ENCODE measurements at regions not wholly inside any gene's neighbourhood (a gene's known extent, or its start where the extent isn't known, plus 50 kb on each side); places are given as distances from the start of the nearest gene placed in this dataset.

DNA sequence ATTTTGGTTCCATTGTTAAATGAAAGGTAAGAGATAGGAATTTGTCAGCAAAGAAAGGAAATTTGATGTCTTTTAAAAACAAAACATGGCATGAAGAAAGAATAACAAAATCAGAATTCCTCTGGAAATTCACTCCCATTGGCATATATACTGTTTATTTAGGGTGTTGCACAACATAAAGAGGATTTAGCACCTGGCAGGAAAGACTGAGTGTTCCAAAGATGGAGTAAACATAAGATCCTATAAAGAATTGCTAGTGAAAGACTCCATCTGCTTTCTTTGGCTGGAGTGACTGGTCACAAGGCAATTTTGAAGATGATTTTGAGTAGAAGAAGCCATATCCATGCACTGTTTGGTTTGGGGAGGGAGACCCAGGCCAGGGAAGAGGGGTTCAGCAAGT is 62.4 kb downstream of the CD24 start:
- no peak overlapping the region for H3K9ac ChIP-seq (ENCODE audit: low read length)
- POLR2A ChIA-PET: no interaction called here
- no peak overlapping the region for H3K27ac ChIP-seq (ENCODE audit: low read depth, low read length)
- BruUV-seq (replicated peaks): no TSS peak
- H3K9me2 ChIP-seq (ENCODE audit: insufficient read depth): no peaks in the 10 kb centered on the region
- H3K9me3 ChIP-seq (ENCODE audit: control insufficient read depth in 1 of 2, insufficient read depth in 1 of 2, low read depth in 1 of 2, low read length in 2 of 2): no peaks in the 10 kb centered on the region
- no peak overlapping the region for H3K4me2 ChIP-seq (ENCODE audit: low read length)
- no peaks in the 10 kb centered on the region for H3K36me3 ChIP-seq (ENCODE audit: control insufficient read depth in 1 of 2, insufficient read depth in 2 of 2, low read length in 2 of 2)
- intact Hi-C loops (cut with micrococcal nuclease): no loop called here
- CTCF ChIA-PET: no interaction called here
- DNase-seq (ENCODE audit: low read depth, low spot score) (no peak), ATAC-seq (no peak)
- H2AFZ ChIP-seq (ENCODE audit: low read depth, low read length, poor library complexity, severe bottlenecking): no peak overlapping the region
- H3K4me1 ChIP-seq (ENCODE audit: control insufficient read depth in 1 of 2, insufficient read depth in 2 of 2, low read length in 2 of 2): peaks cover 0 to 9% of the 10 kb centered on the region in 2 experiments; a peak in 2 of 4 replicates
- H4K20me1 ChIP-seq (ENCODE audit: insufficient read depth): no peaks in the 10 kb centered on the region
- no peaks in the 10 kb centered on the region for H3K27me3 ChIP-seq (ENCODE audit: insufficient read depth, low read length)
- no peaks in the 10 kb centered on the region for H3K79me2 ChIP-seq (ENCODE audit: insufficient read depth, low read length)
- RAD21 ChIA-PET (ENCODE audit: low non-redundant PET in 1 of 2, low total read pairs in 2 of 2, uncharacterized antibody in 2 of 2, unreplicated experiment in 2 of 2): no interaction called here
- no peak for TF ChIP-seq TCF7L2 (IDR thresholded peaks at IDR 0.05; ENCODE audit: borderline replicate concordance, extremely low read depth, insufficient read depth, insufficient read length)
- no peak for TF ChIP-seq EZH2 (IDR thresholded peaks at IDR 0.05)
- TF ChIP-seq EZH2phosphoT487 (IDR thresholded peaks at IDR 0.05; ENCODE audit: borderline replicate concordance): no peak
- TF ChIP-seq CEBPB (IDR thresholded peaks at IDR 0.05; ENCODE audit: low read depth): no peak
- no peak overlapping the region for H3K4me3 ChIP-seq (replicated peaks in 1 of 2; ENCODE audit: low read depth in 1 of 2, low read length in 2 of 2)

DNA sequence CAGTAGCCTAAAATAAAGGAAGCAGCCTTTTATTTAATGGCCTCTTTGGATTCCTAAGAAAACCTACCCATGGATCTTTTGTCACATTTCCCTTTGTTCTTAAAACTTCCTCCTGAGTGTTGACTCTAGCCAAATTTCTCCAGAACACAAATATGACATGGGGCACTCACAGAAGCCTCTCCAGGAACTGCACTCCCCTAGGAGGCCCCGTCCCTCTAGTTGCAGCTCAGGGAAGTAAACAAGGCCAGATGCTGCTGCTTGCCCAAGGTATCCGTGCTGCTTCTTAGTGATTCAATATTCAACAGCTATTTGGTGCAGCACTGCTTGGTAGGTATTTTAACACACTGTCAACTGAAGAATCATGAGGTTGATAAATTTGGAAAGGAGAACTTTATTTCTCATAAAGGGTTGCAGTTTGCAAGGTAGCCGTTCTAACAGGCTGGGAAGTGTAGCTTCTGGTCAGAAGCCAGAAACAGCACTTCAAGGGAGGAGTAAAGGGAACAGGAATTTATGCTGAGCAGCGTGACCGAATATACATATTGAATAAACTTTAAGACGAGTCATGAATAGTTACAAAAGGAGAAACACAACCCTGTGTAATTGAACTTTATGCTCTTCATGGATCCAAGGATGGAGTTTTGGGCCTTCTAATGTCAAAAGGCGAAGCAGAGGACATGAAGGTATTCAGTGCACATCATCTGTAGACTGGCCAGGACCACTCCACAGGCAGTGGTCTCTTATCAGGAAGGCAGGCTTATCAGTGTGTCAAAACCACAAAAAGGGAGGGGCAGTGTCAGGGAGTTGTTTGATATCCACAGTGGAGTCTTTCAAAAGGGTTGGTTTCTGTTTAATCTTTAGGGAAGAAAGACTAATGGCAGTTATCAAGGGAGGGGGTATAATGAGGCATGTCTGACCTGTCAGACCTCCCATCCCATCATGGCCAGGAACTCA is 63.3 kb downstream of the CD24 start:
- no peak for ATAC-seq
- Histone ChIP-seq H2AFZ (ENCODE audit: low read depth, low read length, poor library complexity, severe bottlenecking) (no peak overlapping the region), H3K9me2 (ENCODE audit: insufficient read depth) (no peaks in the 10 kb centered on the region), H3K79me2 (ENCODE audit: insufficient read depth, low read length) (no peaks in the 10 kb centered on the region), H3K4me1 (ENCODE audit: control insufficient read depth in 1 of 2, insufficient read depth in 2 of 2, low read length in 2 of 2) (peaks cover 0 to 9% of the 10 kb centered on the region in 2 experiments; a peak in 2 of 4 replicates), H3K9me3 (ENCODE audit: control insufficient read depth in 1 of 2, insufficient read depth in 1 of 2, low read depth in 1 of 2, low read length in 2 of 2) (no peaks in the 10 kb centered on the region), H3K4me2 (ENCODE audit: low read length) (no peak overlapping the region), H3K27me3 (ENCODE audit: insufficient read depth, low read length) (no peaks in the 10 kb centered on the region), H3K4me3 (replicated peaks in 1 of 2; ENCODE audit: low read depth in 1 of 2, low read length in 2 of 2) (no peak overlapping the region), H4K20me1 (ENCODE audit: insufficient read depth) (no peaks in the 10 kb centered on the region), H3K27ac (ENCODE audit: low read depth, low read length) (no peak overlapping the region), H3K9ac (ENCODE audit: low read length) (no peak overlapping the region), H3K36me3 (ENCODE audit: control insufficient read depth in 1 of 2, insufficient read depth in 2 of 2, low read length in 2 of 2) (no peaks in the 10 kb centered on the region)
- no TSS peak for BruUV-seq (replicated peaks)
- CTCF ChIA-PET: no interaction called here
- DNase-seq (ENCODE audit: low read depth, low spot score): no peak
- RAD21 ChIA-PET (ENCODE audit: low non-redundant PET in 1 of 2, low total read pairs in 2 of 2, uncharacterized antibody in 2 of 2, unreplicated experiment in 2 of 2): no interaction called here
- intact Hi-C loops (cut with micrococcal nuclease): no loop called here
- POLR2A ChIA-PET: no interaction called here
- TF ChIP-seq ELF1 (IDR thresholded peaks at IDR 0.05; ENCODE audit: borderline replicate concordance, low read depth): no peak
- TF ChIP-seq, protein P1, sequence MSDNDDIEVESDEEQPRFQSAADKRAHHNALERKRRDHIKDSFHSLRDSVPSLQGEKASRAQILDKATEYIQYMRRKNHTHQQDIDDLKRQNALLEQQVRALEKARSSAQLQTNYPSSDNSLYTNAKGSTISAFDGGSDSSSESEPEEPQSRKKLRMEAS (IDR thresholded peaks at IDR 0.05): no peak
- TF ChIP-seq, protein P2, sequence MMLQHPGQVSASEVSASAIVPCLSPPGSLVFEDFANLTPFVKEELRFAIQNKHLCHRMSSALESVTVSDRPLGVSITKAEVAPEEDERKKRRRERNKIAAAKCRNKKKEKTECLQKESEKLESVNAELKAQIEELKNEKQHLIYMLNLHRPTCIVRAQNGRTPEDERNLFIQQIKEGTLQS (IDR thresholded peaks at IDR 0.05): no peak
- TF ChIP-seq, protein P3, sequence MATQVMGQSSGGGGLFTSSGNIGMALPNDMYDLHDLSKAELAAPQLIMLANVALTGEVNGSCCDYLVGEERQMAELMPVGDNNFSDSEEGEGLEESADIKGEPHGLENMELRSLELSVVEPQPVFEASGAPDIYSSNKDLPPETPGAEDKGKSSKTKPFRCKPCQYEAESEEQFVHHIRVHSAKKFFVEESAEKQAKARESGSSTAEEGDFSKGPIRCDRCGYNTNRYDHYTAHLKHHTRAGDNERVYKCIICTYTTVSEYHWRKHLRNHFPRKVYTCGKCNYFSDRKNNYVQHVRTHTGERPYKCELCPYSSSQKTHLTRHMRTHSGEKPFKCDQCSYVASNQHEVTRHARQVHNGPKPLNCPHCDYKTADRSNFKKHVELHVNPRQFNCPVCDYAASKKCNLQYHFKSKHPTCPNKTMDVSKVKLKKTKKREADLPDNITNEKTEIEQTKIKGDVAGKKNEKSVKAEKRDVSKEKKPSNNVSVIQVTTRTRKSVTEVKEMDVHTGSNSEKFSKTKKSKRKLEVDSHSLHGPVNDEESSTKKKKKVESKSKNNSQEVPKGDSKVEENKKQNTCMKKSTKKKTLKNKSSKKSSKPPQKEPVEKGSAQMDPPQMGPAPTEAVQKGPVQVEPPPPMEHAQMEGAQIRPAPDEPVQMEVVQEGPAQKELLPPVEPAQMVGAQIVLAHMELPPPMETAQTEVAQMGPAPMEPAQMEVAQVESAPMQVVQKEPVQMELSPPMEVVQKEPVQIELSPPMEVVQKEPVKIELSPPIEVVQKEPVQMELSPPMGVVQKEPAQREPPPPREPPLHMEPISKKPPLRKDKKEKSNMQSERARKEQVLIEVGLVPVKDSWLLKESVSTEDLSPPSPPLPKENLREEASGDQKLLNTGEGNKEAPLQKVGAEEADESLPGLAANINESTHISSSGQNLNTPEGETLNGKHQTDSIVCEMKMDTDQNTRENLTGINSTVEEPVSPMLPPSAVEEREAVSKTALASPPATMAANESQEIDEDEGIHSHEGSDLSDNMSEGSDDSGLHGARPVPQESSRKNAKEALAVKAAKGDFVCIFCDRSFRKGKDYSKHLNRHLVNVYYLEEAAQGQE (IDR thresholded peaks at IDR 0.05; ENCODE audit: low read depth): no peak
- no peak for TF ChIP-seq CBX3 (IDR thresholded peaks at IDR 0.05; ENCODE audit: low read depth)
- no peak for TF ChIP-seq YY1 (IDR thresholded peaks at IDR 0.05; ENCODE audit: extremely low read depth, insufficient replicate concordance, low read depth, low read length)
- no peak for TF ChIP-seq EZH2 (IDR thresholded peaks at IDR 0.05)
- no peak for TF ChIP-seq TCF7L2 (IDR thresholded peaks at IDR 0.05; ENCODE audit: borderline replicate concordance, extremely low read depth, insufficient read depth, insufficient read length)
- no peak for TF ChIP-seq JUND (IDR thresholded peaks at IDR 0.05)
- TF ChIP-seq, protein P4, sequence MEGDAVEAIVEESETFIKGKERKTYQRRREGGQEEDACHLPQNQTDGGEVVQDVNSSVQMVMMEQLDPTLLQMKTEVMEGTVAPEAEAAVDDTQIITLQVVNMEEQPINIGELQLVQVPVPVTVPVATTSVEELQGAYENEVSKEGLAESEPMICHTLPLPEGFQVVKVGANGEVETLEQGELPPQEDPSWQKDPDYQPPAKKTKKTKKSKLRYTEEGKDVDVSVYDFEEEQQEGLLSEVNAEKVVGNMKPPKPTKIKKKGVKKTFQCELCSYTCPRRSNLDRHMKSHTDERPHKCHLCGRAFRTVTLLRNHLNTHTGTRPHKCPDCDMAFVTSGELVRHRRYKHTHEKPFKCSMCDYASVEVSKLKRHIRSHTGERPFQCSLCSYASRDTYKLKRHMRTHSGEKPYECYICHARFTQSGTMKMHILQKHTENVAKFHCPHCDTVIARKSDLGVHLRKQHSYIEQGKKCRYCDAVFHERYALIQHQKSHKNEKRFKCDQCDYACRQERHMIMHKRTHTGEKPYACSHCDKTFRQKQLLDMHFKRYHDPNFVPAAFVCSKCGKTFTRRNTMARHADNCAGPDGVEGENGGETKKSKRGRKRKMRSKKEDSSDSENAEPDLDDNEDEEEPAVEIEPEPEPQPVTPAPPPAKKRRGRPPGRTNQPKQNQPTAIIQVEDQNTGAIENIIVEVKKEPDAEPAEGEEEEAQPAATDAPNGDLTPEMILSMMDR (IDR thresholded peaks at IDR 0.05 in 2 of 3, conservative IDR thresholded peaks at IDR 0.05 in 1 of 3; ENCODE audit: borderline replicate concordance in 1 of 3, insufficient read depth in 1 of 3, low read depth in 2 of 3, low read length in 2 of 3): no peak
- TF ChIP-seq SP1 (IDR thresholded peaks at IDR 0.05; ENCODE audit: low read depth): no peak
- TF ChIP-seq CEBPB (IDR thresholded peaks at IDR 0.05; ENCODE audit: low read depth): no peak
